ENCODE measurements at regions not wholly inside any gene's neighbourhood (a gene's known extent, or its start where the extent isn't known, plus 50 kb on each side); places are given as distances from the start of the nearest gene placed in this dataset.
"Not testable (repeated sequence)": the region's sequence is repeated elsewhere in the genome, so short reads cannot be mapped to it uniquely, and the experiment has no call there.

DNA sequence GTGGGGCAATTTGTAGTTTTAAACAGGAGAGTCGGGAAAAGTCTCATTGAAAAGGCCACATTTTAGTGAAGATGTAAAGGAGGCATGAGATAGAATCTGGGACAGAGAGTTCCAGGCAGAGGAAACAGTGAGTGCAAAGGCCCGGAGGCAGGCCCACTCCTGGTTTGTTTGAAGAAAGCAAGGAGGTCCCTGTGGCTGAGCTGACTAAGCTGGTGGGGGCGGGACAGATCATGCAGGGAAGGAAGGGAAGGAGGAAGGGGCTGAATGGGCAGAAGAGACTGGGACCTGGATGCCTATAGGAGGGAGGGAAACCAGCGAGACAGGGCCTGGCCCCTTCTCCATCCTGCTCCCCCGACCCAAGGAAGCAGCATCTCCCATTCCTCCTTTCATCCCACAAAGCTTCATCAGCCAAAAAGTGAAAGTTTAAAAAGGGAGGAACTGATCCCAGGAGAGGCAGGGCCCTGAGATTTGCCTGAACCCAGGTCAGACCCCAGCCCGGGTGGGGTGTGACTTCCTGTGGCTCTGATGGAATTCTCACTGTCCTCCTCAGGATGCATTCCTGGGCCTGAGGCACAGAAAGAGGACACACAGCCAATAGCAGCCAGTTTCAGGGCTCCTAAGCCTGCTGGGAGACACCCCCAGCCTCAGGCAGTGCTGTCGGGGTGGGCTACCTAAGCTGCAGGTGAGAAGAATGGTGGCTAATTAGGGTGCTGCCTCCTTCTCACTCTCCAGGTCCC, 54.2 kb upstream of the SIRPA start:
- no peaks in the 10 kb centered on the region for H3K9me3 ChIP-seq (ENCODE audit: insufficient read depth, low read length)
- TF ChIP-seq CTCF (IDR thresholded peaks at IDR 0.05; ENCODE audit: low read depth, low read length) (no peak), EZH2phosphoT487 (IDR thresholded peaks at IDR 0.05; ENCODE audit: low read depth) (no peak)
- H3K9ac ChIP-seq (ENCODE audit: low read length): no peak overlapping the region
- no peak overlapping the region for H3K4me3 ChIP-seq (ENCODE audit: low read length)
- no peak overlapping the region for H3K4me2 ChIP-seq (ENCODE audit: low read length)
- H3K36me3 ChIP-seq (replicated peaks; ENCODE audit: low read depth, low read length): no peaks in the 10 kb centered on the region
- no peak overlapping the region for H3K27ac ChIP-seq (ENCODE audit: low read length)
- H4K20me1 ChIP-seq (ENCODE audit: insufficient read depth, low read length): no peaks in the 10 kb centered on the region
- peaks cover 51% of the 10 kb centered on the region for H3K27me3 ChIP-seq (ENCODE audit: low read depth, low read length)
- H2AFZ ChIP-seq (ENCODE audit: low read depth, low read length): no peak overlapping the region
- H3K79me2 ChIP-seq (ENCODE audit: low read length): no peaks in the 10 kb centered on the region
- peaks cover 26% of the 10 kb centered on the region for H3K4me1 ChIP-seq (ENCODE audit: low read length)

DNA sequence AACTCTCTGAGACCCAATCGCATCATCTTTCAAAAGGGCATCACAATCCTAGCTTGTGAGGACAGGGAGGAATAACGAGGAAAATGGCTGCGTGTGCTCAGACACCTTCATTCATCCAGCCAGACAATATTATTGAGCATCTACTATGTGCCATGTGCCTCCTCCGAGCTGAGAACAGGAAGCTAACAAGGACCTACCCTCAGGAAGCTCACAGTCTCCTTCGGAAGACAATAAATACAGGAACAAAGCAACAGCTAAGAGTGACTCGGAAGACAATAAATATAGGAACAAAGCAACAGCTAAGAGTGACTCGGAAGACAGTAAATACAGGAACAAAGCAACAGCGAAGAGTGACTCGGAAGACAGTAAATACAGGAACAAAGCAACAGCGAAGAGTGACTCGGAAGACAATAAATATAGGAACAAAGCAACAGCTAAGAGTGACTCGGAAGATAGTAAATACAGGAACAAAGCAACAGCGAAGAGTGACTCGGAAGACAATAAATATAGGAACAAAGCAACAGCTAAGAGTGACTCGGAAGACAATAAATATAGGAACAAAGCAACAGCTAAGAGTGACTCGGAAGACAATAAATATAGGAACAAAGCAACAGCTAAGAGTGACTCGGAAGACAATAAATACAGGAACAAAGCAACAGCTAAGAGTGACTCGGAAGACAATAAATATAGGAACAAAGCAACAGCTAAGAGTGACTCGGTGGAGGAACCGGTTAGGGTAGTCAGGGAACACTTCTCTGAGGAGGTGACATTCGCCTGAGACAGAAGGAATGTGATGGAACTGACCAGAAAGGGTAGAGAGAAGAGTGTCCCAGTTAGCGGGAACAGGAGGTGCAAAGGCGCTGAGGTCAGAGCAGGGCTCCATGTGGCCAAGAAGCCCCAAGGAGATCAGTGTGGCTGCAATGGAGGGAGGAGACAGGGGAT, 55.6 kb upstream of the SIRPA start:
- H3K9ac ChIP-seq (ENCODE audit: low read length); H2AFZ ChIP-seq (ENCODE audit: low read depth, low read length); H3K4me2 ChIP-seq (ENCODE audit: low read length); H4K20me1 ChIP-seq (ENCODE audit: insufficient read depth, low read length); H3K79me2 ChIP-seq (ENCODE audit: low read length); H3K36me3 ChIP-seq (replicated peaks; ENCODE audit: low read depth, low read length); H3K4me3 ChIP-seq (ENCODE audit: low read length); H3K9me3 ChIP-seq (ENCODE audit: insufficient read depth, low read length); H3K27ac ChIP-seq (ENCODE audit: low read length): not testable (repeated sequence)
- Histone ChIP-seq H3K4me1 (ENCODE audit: low read length) (peaks cover 14% of the 10 kb centered on the region), H3K27me3 (ENCODE audit: low read depth, low read length) (peaks cover 65% of the 10 kb centered on the region)

DNA sequence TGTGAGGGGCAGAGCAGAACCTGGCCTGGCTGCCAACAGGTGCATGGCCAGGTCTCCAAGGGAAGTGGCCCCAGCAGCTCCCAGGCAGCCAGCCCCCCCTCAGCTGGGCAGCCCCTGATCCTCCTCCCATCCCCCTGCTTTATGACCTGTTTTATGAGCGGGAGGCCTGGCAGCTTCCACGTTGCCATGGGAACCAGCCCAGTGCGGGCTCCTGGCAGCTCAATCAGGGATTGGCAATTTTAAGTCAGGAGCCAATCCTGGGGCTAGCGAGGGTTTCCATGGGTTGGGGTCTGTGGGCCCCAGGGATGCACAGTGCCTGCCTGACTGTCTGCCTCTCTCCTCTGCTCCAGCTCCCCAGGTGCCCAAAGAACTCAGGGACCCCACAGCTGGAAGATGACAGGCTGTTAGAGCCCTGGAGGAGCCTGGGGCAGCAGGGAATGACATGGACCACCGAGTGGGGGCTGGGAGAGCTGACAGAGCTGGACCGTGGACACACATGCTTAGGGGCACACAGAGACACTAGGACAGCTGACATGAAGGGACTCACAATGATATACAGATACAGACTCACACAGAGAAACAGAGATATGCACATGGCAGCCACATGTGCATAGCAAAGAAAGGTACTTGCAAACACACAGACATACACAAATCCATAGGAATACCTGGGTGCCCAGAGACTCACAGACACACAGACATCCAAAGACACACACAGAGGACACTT, 56.5 kb upstream of the SIRPA start:
- TF ChIP-seq EZH2phosphoT487 (IDR thresholded peaks at IDR 0.05; ENCODE audit: low read depth) (no peak), CTCF (IDR thresholded peaks at IDR 0.05; ENCODE audit: low read depth, low read length) (no peak)
- Histone ChIP-seq H3K4me3 (ENCODE audit: low read length) (no peak overlapping the region), H3K36me3 (replicated peaks; ENCODE audit: low read depth, low read length) (no peaks in the 10 kb centered on the region), H3K27ac (ENCODE audit: low read length) (no peak overlapping the region), H3K79me2 (ENCODE audit: low read length) (no peaks in the 10 kb centered on the region), H2AFZ (ENCODE audit: low read depth, low read length) (no peak overlapping the region), H3K9me3 (ENCODE audit: insufficient read depth, low read length) (no peaks in the 10 kb centered on the region), H3K27me3 (ENCODE audit: low read depth, low read length) (peaks cover 74% of the 10 kb centered on the region), H3K4me1 (ENCODE audit: low read length) (peaks cover 5% of the 10 kb centered on the region; the same call in 1 of the 2 replicates), H4K20me1 (ENCODE audit: insufficient read depth, low read length) (no peaks in the 10 kb centered on the region), H3K4me2 (ENCODE audit: low read length) (no peak overlapping the region), H3K9ac (ENCODE audit: low read length) (no peak overlapping the region)

GRCh38 chr20:1835186-1836035, 59.8 kb upstream of the SIRPA start:
- Histone ChIP-seq H4K20me1 (ENCODE audit: insufficient read depth, low read length) (no peaks in the 10 kb centered on the region), H3K4me1 (ENCODE audit: low read length) (peaks cover 6% of the 10 kb centered on the region; the same call in 1 of the 2 replicates), H3K4me2 (ENCODE audit: low read length) (no peak overlapping the region), H3K4me3 (ENCODE audit: low read length) (no peak overlapping the region), H3K36me3 (replicated peaks; ENCODE audit: low read depth, low read length) (no peaks in the 10 kb centered on the region), H3K9me3 (ENCODE audit: insufficient read depth, low read length) (no peaks in the 10 kb centered on the region), H3K9ac (ENCODE audit: low read length) (no peak overlapping the region), H2AFZ (ENCODE audit: low read depth, low read length) (no peak overlapping the region), H3K27ac (ENCODE audit: low read length) (no peak overlapping the region), H3K79me2 (ENCODE audit: low read length) (no peaks in the 10 kb centered on the region), H3K27me3 (ENCODE audit: low read depth, low read length) (peaks cover 72% of the 10 kb centered on the region)
- TF ChIP-seq CTCF (IDR thresholded peaks at IDR 0.05; ENCODE audit: low read depth, low read length) (no peak), EZH2phosphoT487 (IDR thresholded peaks at IDR 0.05; ENCODE audit: low read depth) (no peak)
